Mammary epithelial cell (primary cell): ENCODE measurements at regions not wholly inside any gene's neighbourhood (a gene's known extent, or its start where the extent isn't known, plus 50 kb on each side); places are given as distances from the start of the nearest gene placed in this dataset.

Experiments
- CTCF ChIP-seq, 2 donors: IDR thresholded peaks in 1 of 2; conservative IDR thresholded peaks in 1 of 2; 2 replicates each; pipeline ENCODE4 v1.5.1; 2011 to 2012; ENCODE audit warnings: inconsistent platforms in 2 of 2, low read length in 2 of 2, mild to moderate bottlenecking in 2 of 2, control low read depth in 1 of 2, low read depth in 1 of 2; ENCODE audit not compliant: insufficient read depth in 1 of 2; ENCODE audit errors: extremely low read depth in 1 of 2
- EZH2 ChIP-seq: IDR thresholded peaks from 2 replicates; pipeline ENCODE4 v1.6.1; 2012; ENCODE audit warnings: low read length, inconsistent platforms, borderline replicate concordance

DNA sequence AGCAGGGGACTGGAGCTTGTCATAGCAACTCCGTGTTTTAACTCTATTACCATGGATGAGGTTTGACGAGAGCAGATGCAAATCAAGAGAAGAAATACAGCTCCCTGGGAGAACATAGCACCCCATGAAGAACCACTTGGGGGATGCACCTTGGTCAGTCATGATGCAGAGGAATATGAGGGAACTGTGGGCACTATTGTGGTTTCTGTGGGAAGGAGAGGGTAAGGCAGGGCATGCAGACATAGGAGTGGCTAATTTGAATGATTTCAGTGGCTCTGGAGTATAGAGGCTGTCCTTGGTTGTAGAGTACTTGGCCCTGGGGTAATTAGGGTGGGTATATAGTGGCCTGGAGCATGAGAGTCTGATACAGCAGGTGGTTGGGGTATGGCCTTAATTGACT lies 131.9 kb downstream of the EDEM1 start:
- TF ChIP-seq CTCF (conservative IDR thresholded peaks at IDR 0.05 in 1 of 2, IDR thresholded peaks at IDR 0.05 in 1 of 2; ENCODE audit: extremely low read depth in 1 of 2, insufficient read depth in 1 of 2, low read depth in 1 of 2, low read length in 2 of 2), result no peak
- no peak for TF ChIP-seq EZH2
